ENCODE measurements at regions not wholly inside any gene's neighbourhood (a gene's known extent, or its start where the extent isn't known, plus 50 kb on each side); places are given as distances from the start of the nearest gene placed in this dataset.

GRCh38 chr9:7500521-7500920 is 299.1 kb downstream of the DMAC1 start:
- Histone ChIP-seq H4K20me1 (ENCODE audit: insufficient read depth, low read length) (no peaks in the 10 kb centered on the region), H3K4me3 (ENCODE audit: low read depth, low read length, poor library complexity, severe bottlenecking) (no peak overlapping the region), H2AFZ (ENCODE audit: low read length) (no peak overlapping the region), H3K4me2 (ENCODE audit: low read length) (no peak overlapping the region), H3K79me2 (ENCODE audit: insufficient read depth, low read depth, low read length) (no peaks in the 10 kb centered on the region), H3K27ac (ENCODE audit: low read depth, low read length, poor library complexity, severe bottlenecking) (no peak overlapping the region), H3K9me2 (ENCODE audit: insufficient read depth, low read length) (no peaks in the 10 kb centered on the region), H3K36me3 (ENCODE audit: insufficient read depth, low read length) (no peaks in the 10 kb centered on the region), H3K4me1 (ENCODE audit: insufficient read depth, low read length, poor library complexity, severe bottlenecking) (no peaks in the 10 kb centered on the region), H3K9me3 (ENCODE audit: low read length) (no peaks in the 10 kb centered on the region)
- BruUV-seq (replicated peaks) = no TSS peak
- ChIA-PET POLR2A (no interaction called here), CTCF (ENCODE audit: unreplicated experiment) (no interaction called here)
- no peak for TF ChIP-seq EZH2phosphoT487 (IDR thresholded peaks at IDR 0.05; ENCODE audit: borderline replicate concordance, low read depth, low read length)
- TF ChIP-seq CTCF (conservative IDR thresholded peaks at IDR 0.05; ENCODE audit: low read length) = no peak
- no peak for DNase-seq (ENCODE audit: low spot score)
- intact Hi-C loops (cut with micrococcal nuclease; ENCODE audit: unreplicated experiment) = no loop called here

GRCh38 chr9:7491641-7492040 is 307.9 kb downstream of the DMAC1 start:
- intact Hi-C loops (cut with micrococcal nuclease; ENCODE audit: unreplicated experiment) = no loop called here
- Histone ChIP-seq H3K27ac (ENCODE audit: low read depth, low read length, poor library complexity, severe bottlenecking) (no peak overlapping the region), H3K4me2 (ENCODE audit: low read length) (no peak overlapping the region), H3K9me3 (ENCODE audit: low read length) (no peaks in the 10 kb centered on the region), H3K36me3 (ENCODE audit: insufficient read depth, low read length) (no peaks in the 10 kb centered on the region), H3K4me1 (ENCODE audit: insufficient read depth, low read length, poor library complexity, severe bottlenecking) (no peaks in the 10 kb centered on the region), H3K9me2 (ENCODE audit: insufficient read depth, low read length) (no peaks in the 10 kb centered on the region), H3K79me2 (ENCODE audit: insufficient read depth, low read depth, low read length) (no peaks in the 10 kb centered on the region), H2AFZ (ENCODE audit: low read length) (no peak overlapping the region), H3K4me3 (ENCODE audit: low read depth, low read length, poor library complexity, severe bottlenecking) (no peak overlapping the region), H4K20me1 (ENCODE audit: insufficient read depth, low read length) (no peaks in the 10 kb centered on the region)
- TF ChIP-seq CTCF (conservative IDR thresholded peaks at IDR 0.05; ENCODE audit: low read length) (no peak), EZH2phosphoT487 (IDR thresholded peaks at IDR 0.05; ENCODE audit: borderline replicate concordance, low read depth, low read length) (no peak)
- POLR2A ChIA-PET = no interaction called here
- CTCF ChIA-PET (ENCODE audit: unreplicated experiment) = no interaction called here
- BruUV-seq (replicated peaks) = no TSS peak
- DNase-seq (ENCODE audit: low spot score) = no peak

- H3K4me1 ChIP-seq (ENCODE audit: insufficient read depth, low read length, poor library complexity, severe bottlenecking) = no peaks in the 10 kb centered on the region
- H3K4me2 ChIP-seq (ENCODE audit: low read length) = no peak overlapping the region
- ChIA-PET CTCF (ENCODE audit: unreplicated experiment) (no interaction called here), POLR2A (no interaction called here)
- H3K27ac ChIP-seq (ENCODE audit: low read depth, low read length, poor library complexity, severe bottlenecking) = no peak overlapping the region
- BruUV-seq (replicated peaks) = no TSS peak
- no peaks in the 10 kb centered on the region for H4K20me1 ChIP-seq (ENCODE audit: insufficient read depth, low read length)
- H3K9me2 ChIP-seq (ENCODE audit: insufficient read depth, low read length) = no peaks in the 10 kb centered on the region
- TF ChIP-seq EZH2phosphoT487 (IDR thresholded peaks at IDR 0.05; ENCODE audit: borderline replicate concordance, low read depth, low read length) (no peak), CTCF (conservative IDR thresholded peaks at IDR 0.05; ENCODE audit: low read length) (no peak)
- H2AFZ ChIP-seq (ENCODE audit: low read length) = no peak overlapping the region
- no peaks in the 10 kb centered on the region for H3K36me3 ChIP-seq (ENCODE audit: insufficient read depth, low read length)
- H3K9me3 ChIP-seq (ENCODE audit: low read length) = no peaks in the 10 kb centered on the region
- DNase-seq (ENCODE audit: low spot score) = no peak
- no peaks in the 10 kb centered on the region for H3K79me2 ChIP-seq (ENCODE audit: insufficient read depth, low read depth, low read length)
- intact Hi-C loops (cut with micrococcal nuclease; ENCODE audit: unreplicated experiment) = no loop called here
- H3K4me3 ChIP-seq (ENCODE audit: low read depth, low read length, poor library complexity, severe bottlenecking) = no peak overlapping the region
Measured at GRCh38 chr9:7490317-7491108, 309.1 kb downstream of the DMAC1 start.
